ENCODE measurements at regions not wholly inside any gene's neighbourhood (a gene's known extent, or its start where the extent isn't known, plus 50 kb on each side); places are given as distances from the start of the nearest gene placed in this dataset.

GRCh38 chr12:58386136-58386535, 444.8 kb downstream of the ATP23 start:
- TF ChIP-seq, protein P1, sequence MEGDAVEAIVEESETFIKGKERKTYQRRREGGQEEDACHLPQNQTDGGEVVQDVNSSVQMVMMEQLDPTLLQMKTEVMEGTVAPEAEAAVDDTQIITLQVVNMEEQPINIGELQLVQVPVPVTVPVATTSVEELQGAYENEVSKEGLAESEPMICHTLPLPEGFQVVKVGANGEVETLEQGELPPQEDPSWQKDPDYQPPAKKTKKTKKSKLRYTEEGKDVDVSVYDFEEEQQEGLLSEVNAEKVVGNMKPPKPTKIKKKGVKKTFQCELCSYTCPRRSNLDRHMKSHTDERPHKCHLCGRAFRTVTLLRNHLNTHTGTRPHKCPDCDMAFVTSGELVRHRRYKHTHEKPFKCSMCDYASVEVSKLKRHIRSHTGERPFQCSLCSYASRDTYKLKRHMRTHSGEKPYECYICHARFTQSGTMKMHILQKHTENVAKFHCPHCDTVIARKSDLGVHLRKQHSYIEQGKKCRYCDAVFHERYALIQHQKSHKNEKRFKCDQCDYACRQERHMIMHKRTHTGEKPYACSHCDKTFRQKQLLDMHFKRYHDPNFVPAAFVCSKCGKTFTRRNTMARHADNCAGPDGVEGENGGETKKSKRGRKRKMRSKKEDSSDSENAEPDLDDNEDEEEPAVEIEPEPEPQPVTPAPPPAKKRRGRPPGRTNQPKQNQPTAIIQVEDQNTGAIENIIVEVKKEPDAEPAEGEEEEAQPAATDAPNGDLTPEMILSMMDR (IDR thresholded peaks at IDR 0.05; ENCODE audit: insufficient read depth, low read length, poor library complexity, severe bottlenecking) = no peak
- Histone ChIP-seq H3K36me3 (ENCODE audit: control insufficient read depth, insufficient read depth, low read length) (no peaks in the 10 kb centered on the region), H3K27me3 (replicated peaks; ENCODE audit: control insufficient read depth, insufficient read depth, low read length) (no peaks in the 10 kb centered on the region), H3K4me3 (replicated peaks; ENCODE audit: low read depth, low read length) (no peak overlapping the region)
- DNase-seq (ENCODE audit: extremely low read depth, insufficient read length) = no peak

DNA sequence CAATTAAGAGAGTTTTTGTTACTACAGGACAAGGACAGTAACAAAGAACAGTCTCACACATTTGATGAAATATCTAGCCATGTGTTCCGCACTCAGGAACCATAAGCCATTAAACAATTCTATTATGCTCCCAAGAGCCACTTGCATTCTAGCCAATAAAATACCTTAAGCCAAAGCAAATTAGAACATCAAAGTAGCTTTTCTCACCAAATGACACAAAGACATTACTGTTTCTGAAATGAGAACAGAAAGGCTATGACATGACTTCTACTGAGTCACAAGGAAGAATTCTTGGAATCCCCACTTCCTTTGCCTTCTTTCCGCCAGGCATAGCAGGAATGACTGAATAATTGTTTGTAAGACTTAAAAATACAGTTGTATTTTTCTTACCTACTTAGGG, 445.8 kb downstream of the ATP23 start:
- no peak for DNase-seq (ENCODE audit: extremely low read depth, insufficient read length)
- no peaks in the 10 kb centered on the region for H3K36me3 ChIP-seq (ENCODE audit: control insufficient read depth, insufficient read depth, low read length)
- TF ChIP-seq, protein P1 (IDR thresholded peaks at IDR 0.05; ENCODE audit: insufficient read depth, low read length, poor library complexity, severe bottlenecking) = no peak
- H3K27me3 ChIP-seq (replicated peaks; ENCODE audit: control insufficient read depth, insufficient read depth, low read length) = no peaks in the 10 kb centered on the region
- no peak overlapping the region for H3K4me3 ChIP-seq (replicated peaks; ENCODE audit: low read depth, low read length)

- Histone ChIP-seq H3K27me3 (replicated peaks; ENCODE audit: control insufficient read depth, insufficient read depth, low read length) (no peaks in the 10 kb centered on the region), H3K36me3 (ENCODE audit: control insufficient read depth, insufficient read depth, low read length) (no peaks in the 10 kb centered on the region), H3K4me3 (replicated peaks; ENCODE audit: low read depth, low read length) (no peak overlapping the region)
- TF ChIP-seq, protein P1 (IDR thresholded peaks at IDR 0.05; ENCODE audit: insufficient read depth, low read length, poor library complexity, severe bottlenecking) = no peak
- no peak for DNase-seq (ENCODE audit: extremely low read depth, insufficient read length)
These were observed 446.9 kb downstream of the ATP23 start for GRCh38 chr12:58388261-58388660.

DNA sequence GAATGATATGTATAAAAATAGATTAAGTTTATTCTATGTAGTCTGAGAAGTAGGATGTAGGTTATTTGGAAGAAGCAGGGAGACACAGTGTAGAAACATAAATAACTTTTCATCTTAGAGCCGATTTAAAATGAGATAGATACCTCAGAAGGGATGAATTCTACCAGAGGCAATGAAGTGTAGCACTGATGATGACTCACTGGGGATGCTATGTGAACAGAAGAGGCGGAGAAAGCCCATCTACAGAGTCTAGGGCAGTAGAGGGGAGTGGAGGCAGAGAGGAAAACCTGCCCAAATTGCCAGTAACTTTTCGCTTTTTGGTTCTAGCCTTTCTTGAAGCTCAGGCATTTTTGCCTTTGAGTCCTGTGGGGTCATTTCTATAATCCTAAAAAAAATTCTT, 451.8 kb downstream of the ATP23 start:
- no peak for DNase-seq (ENCODE audit: extremely low read depth, insufficient read length)
- Histone ChIP-seq H3K27me3 (replicated peaks; ENCODE audit: control insufficient read depth, insufficient read depth, low read length) (no peaks in the 10 kb centered on the region), H3K4me3 (replicated peaks; ENCODE audit: low read depth, low read length) (no peak overlapping the region), H3K36me3 (ENCODE audit: control insufficient read depth, insufficient read depth, low read length) (no peaks in the 10 kb centered on the region)
- TF ChIP-seq, protein P1 (IDR thresholded peaks at IDR 0.05; ENCODE audit: insufficient read depth, low read length, poor library complexity, severe bottlenecking) = no peak

- no peak for DNase-seq (ENCODE audit: extremely low read depth, insufficient read length)
- TF ChIP-seq, protein P1 (IDR thresholded peaks at IDR 0.05; ENCODE audit: insufficient read depth, low read length, poor library complexity, severe bottlenecking) = no peak
- Histone ChIP-seq H3K36me3 (ENCODE audit: control insufficient read depth, insufficient read depth, low read length) (no peaks in the 10 kb centered on the region), H3K4me3 (replicated peaks; ENCODE audit: low read depth, low read length) (no peak overlapping the region), H3K27me3 (replicated peaks; ENCODE audit: control insufficient read depth, insufficient read depth, low read length) (no peaks in the 10 kb centered on the region)
These were observed 453.7 kb downstream of the ATP23 start for GRCh38 chr12:58395056-58395455.

DNA sequence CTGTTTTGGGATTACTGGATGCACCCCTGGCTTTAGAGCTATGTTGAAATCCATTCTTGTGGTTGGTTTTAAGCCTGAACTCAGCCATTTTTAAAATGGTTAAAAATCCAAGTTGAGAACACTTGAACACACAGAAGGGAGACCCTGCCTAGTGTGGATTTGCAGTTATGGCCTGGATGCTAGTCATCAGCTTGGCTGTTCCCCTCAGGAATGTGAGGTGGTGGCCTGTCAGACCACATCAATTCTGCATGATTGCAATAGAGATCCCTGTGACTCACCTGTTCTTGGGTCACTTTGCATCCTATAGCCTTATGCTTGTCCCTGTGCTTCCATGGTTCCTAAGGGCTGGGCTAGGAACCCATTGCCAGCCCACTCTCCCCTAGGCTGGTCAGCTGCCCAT, 454.1 kb downstream of the ATP23 start:
- DNase-seq (ENCODE audit: extremely low read depth, insufficient read length) = no peak
- H3K27me3 ChIP-seq (replicated peaks; ENCODE audit: control insufficient read depth, insufficient read depth, low read length) = no peaks in the 10 kb centered on the region
- no peaks in the 10 kb centered on the region for H3K36me3 ChIP-seq (ENCODE audit: control insufficient read depth, insufficient read depth, low read length)
- no peak overlapping the region for H3K4me3 ChIP-seq (replicated peaks; ENCODE audit: low read depth, low read length)
- TF ChIP-seq, protein P1 (IDR thresholded peaks at IDR 0.05; ENCODE audit: insufficient read depth, low read length, poor library complexity, severe bottlenecking) = no peak

Data from GM06990 (cell line).